ENCODE measurements at regions not wholly inside any gene's neighbourhood (a gene's known extent, or its start where the extent isn't known, plus 50 kb on each side); places are given as distances from the start of the nearest gene placed in this dataset.
"Not testable (repeated sequence)": the region's sequence is repeated elsewhere in the genome, so short reads cannot be mapped to it uniquely, and the experiment has no call there.

DNA sequence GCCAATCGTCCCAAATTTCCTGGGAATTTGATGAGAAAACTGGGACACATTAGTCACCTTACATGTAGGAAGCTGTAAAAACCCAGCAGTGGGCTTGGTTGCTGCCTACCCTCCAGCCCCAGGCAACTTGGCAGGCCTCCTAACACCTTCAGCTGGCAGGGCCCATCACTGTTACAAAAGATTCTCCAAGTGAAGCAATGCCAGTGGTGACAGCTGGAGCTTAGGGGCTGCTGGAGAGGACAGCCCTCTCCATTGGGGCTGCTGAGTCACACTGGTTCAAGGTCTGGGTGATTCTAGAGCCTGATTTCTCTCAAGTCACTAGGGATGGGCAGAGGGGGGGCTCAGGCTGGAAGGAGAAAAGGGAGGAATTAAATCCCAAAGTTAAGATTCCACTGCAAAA lies 180.6 kb downstream of the COPRS start:
- H3K9me3 ChIP-seq (ENCODE audit: control insufficient read depth, insufficient read depth, low read length), result no peaks in the 10 kb centered on the region
- H3K27me3 ChIP-seq (ENCODE audit: control insufficient read depth, insufficient read depth, low read length), result no peaks in the 10 kb centered on the region
- H3K36me3 ChIP-seq (ENCODE audit: control insufficient read depth, insufficient read depth, low read length), result no peaks in the 10 kb centered on the region
- H3K27ac ChIP-seq (ENCODE audit: low read depth, low read length), result no peak overlapping the region
- no peak overlapping the region for H3K4me3 ChIP-seq (ENCODE audit: low read depth, low read length)
- H3K4me1 ChIP-seq (ENCODE audit: control insufficient read depth, insufficient read depth, low read length), result no peaks in the 10 kb centered on the region
- no peak overlapping the region for H3K9ac ChIP-seq (ENCODE audit: low read depth, low read length)

DNA sequence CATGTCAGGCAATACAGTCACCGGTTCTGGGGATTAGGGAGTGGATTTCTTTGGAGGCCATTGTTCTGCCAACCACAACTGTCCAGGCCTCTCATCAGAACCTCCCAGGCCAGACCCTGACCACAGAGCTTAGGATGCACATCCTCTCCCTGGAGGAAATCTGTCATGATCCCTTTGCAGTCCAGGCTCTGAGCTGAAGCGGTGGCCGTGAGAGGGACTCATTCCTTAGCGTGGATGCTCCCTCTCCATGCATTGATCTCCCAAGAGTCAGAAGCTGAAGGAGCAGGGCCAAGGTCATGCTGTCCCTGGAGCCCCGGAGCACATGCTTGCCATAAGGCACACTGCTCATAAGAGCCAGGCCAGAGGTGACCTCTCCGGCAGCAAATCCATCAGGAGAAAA lies 181.4 kb downstream of the COPRS start:
- Histone ChIP-seq H3K27ac (ENCODE audit: low read depth, low read length) (no peak overlapping the region), H3K9ac (ENCODE audit: low read depth, low read length) (no peak overlapping the region), H3K36me3 (ENCODE audit: control insufficient read depth, insufficient read depth, low read length) (no peaks in the 10 kb centered on the region), H3K27me3 (ENCODE audit: control insufficient read depth, insufficient read depth, low read length) (no peaks in the 10 kb centered on the region), H3K4me3 (ENCODE audit: low read depth, low read length) (no peak overlapping the region), H3K4me1 (ENCODE audit: control insufficient read depth, insufficient read depth, low read length) (no peaks in the 10 kb centered on the region), H3K9me3 (ENCODE audit: control insufficient read depth, insufficient read depth, low read length) (no peaks in the 10 kb centered on the region)

DNA sequence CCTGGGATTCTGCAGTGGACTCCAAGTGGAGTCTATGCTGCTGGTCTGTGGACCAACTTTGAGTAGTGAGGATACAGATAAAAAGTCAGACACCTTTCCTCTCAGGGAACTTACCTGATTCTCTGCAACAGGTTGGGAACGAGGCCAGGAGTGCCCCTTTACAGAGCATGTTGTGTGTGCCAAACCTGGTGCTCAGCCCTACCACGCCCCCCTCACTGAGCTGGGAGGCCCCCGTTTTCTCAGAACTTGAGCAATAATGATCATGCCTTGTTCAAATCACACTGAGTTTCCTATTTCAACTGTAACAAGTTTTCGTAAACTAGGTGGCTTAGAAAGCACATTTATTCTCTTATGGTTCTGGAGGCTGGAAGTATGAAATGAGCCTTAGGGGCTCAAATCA lies 182.0 kb downstream of the COPRS start:
- H3K36me3 ChIP-seq (ENCODE audit: control insufficient read depth, insufficient read depth, low read length), result no peaks in the 10 kb centered on the region
- no peak overlapping the region for H3K27ac ChIP-seq (ENCODE audit: low read depth, low read length)
- no peaks in the 10 kb centered on the region for H3K27me3 ChIP-seq (ENCODE audit: control insufficient read depth, insufficient read depth, low read length)
- H3K4me3 ChIP-seq (ENCODE audit: low read depth, low read length), result no peak overlapping the region
- no peak overlapping the region for H3K9ac ChIP-seq (ENCODE audit: low read depth, low read length)
- H3K4me1 ChIP-seq (ENCODE audit: control insufficient read depth, insufficient read depth, low read length), result no peaks in the 10 kb centered on the region
- no peaks in the 10 kb centered on the region for H3K9me3 ChIP-seq (ENCODE audit: control insufficient read depth, insufficient read depth, low read length)

DNA sequence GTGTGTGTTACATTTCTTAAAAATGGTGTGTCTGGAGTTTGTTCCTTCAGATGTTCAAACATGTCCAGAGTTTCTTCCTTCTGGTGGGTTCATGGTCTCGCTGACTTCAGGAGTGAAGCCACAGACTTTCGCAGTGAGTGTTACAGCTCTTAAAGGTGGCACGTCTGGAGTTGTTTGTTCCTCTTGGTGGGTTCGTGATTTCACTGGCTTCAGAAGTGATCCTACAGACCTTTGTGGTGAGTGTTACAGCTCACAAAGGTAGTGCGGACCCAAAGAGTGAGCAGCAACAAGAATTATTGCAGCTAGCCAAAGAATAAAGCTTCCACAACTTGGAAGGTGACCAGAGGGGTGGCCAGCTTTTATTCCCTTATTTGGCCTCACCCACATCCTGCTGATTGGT lies 183.7 kb downstream of the COPRS start:
- not testable (repeated sequence) for H3K9me3 ChIP-seq (ENCODE audit: control insufficient read depth, insufficient read depth, low read length); H3K9ac ChIP-seq (ENCODE audit: low read depth, low read length); H3K4me3 ChIP-seq (ENCODE audit: low read depth, low read length); H3K36me3 ChIP-seq (ENCODE audit: control insufficient read depth, insufficient read depth, low read length); H3K27me3 ChIP-seq (ENCODE audit: control insufficient read depth, insufficient read depth, low read length); H3K4me1 ChIP-seq (ENCODE audit: control insufficient read depth, insufficient read depth, low read length); H3K27ac ChIP-seq (ENCODE audit: low read depth, low read length)

DNA sequence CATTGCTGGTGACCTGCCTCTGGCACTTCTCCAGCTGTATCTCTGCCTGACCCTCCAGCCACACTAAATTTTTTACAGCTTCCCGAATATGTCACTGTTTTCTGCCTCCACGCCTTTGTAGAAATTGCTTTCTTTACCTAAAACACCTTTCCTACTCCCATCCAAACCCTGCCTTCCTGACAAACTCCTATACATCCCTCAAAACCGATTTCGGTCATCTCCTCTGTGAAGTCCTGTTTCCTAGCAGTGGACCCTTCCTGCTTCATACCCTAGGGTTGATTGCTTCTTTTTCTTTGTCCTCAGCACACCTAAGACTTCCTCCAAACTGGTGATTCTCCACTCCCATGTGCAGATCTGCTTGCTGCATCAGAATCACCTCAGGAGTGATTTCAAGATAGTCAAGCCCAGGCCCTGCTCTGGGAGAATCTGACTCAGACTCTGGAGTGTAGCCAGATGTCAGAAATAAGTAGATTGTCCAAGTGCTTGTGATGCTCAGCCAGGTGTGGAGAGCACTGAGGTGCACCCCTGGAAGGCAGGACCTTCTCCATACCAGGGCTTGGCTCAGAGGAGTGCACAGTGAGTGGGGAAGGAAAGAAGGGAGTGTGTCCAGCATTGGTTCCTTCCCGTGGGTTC lies 184.2 kb downstream of the COPRS start:
- Histone ChIP-seq H3K4me3 (ENCODE audit: low read depth, low read length) (no peak overlapping the region), H3K9ac (ENCODE audit: low read depth, low read length) (no peak overlapping the region), H3K9me3 (ENCODE audit: control insufficient read depth, insufficient read depth, low read length) (peaks cover 5% of the 10 kb centered on the region; the same call in 1 of the 2 replicates), H3K27ac (ENCODE audit: low read depth, low read length) (no peak overlapping the region), H3K4me1 (ENCODE audit: control insufficient read depth, insufficient read depth, low read length) (no peaks in the 10 kb centered on the region), H3K36me3 (ENCODE audit: control insufficient read depth, insufficient read depth, low read length) (no peaks in the 10 kb centered on the region), H3K27me3 (ENCODE audit: control insufficient read depth, insufficient read depth, low read length) (no peaks in the 10 kb centered on the region)

DNA sequence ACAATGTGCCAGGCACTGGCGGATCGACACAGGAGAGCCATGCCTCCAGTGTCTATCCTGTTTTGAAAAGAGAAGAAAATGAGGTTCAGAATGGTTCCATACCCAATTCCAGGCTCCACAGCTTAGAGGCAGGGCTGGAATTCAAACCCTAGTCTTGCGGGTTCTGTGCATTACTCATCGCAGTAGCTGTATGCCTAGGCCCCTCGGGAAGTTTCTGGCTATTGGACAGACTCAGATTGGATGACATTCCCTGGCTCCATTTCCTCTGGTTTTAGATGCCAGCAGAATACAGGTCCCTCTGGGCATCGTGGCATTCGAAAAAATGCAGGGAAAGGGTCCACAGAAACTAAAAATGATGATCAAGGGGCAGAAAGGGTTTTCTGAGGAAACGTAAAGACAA lies 184.7 kb downstream of the COPRS start:
- H3K9me3 ChIP-seq (ENCODE audit: control insufficient read depth, insufficient read depth, low read length), result peaks cover 5% of the 10 kb centered on the region; the same call in 1 of the 2 replicates
- no peak overlapping the region for H3K27ac ChIP-seq (ENCODE audit: low read depth, low read length)
- H3K9ac ChIP-seq (ENCODE audit: low read depth, low read length), result no peak overlapping the region
- no peaks in the 10 kb centered on the region for H3K36me3 ChIP-seq (ENCODE audit: control insufficient read depth, insufficient read depth, low read length)
- H3K4me3 ChIP-seq (ENCODE audit: low read depth, low read length), result no peak overlapping the region
- H3K27me3 ChIP-seq (ENCODE audit: control insufficient read depth, insufficient read depth, low read length), result no peaks in the 10 kb centered on the region
- no peaks in the 10 kb centered on the region for H3K4me1 ChIP-seq (ENCODE audit: control insufficient read depth, insufficient read depth, low read length)

DNA sequence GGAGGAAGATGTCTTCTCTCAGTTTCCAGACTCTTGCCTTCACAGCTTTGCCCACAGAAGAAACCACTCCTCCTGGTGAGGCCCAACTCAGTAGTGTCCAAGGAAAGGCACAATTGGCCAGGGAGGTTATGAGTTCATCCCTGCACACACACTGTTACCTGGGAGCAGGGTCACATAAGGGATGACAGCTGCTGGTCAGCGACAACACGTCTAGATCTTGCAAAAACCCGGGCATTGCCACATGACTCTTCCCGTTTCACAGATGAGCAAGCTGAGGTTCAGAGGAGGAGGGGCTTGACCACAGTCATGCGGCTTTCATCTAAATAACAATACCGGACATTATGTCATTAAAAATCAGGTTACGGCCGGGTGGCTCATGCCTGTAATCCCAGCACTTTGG lies 186.0 kb downstream of the COPRS start:
- H3K9ac ChIP-seq (ENCODE audit: low read depth, low read length), result no peak overlapping the region
- H3K4me1 ChIP-seq (ENCODE audit: control insufficient read depth, insufficient read depth, low read length), result no peaks in the 10 kb centered on the region
- H3K27ac ChIP-seq (ENCODE audit: low read depth, low read length), result no peak overlapping the region
- H3K27me3 ChIP-seq (ENCODE audit: control insufficient read depth, insufficient read depth, low read length), result no peaks in the 10 kb centered on the region
- H3K9me3 ChIP-seq (ENCODE audit: control insufficient read depth, insufficient read depth, low read length), result peaks cover 5% of the 10 kb centered on the region; the same call in 1 of the 2 replicates
- no peaks in the 10 kb centered on the region for H3K36me3 ChIP-seq (ENCODE audit: control insufficient read depth, insufficient read depth, low read length)
- no peak overlapping the region for H3K4me3 ChIP-seq (ENCODE audit: low read depth, low read length)

DNA sequence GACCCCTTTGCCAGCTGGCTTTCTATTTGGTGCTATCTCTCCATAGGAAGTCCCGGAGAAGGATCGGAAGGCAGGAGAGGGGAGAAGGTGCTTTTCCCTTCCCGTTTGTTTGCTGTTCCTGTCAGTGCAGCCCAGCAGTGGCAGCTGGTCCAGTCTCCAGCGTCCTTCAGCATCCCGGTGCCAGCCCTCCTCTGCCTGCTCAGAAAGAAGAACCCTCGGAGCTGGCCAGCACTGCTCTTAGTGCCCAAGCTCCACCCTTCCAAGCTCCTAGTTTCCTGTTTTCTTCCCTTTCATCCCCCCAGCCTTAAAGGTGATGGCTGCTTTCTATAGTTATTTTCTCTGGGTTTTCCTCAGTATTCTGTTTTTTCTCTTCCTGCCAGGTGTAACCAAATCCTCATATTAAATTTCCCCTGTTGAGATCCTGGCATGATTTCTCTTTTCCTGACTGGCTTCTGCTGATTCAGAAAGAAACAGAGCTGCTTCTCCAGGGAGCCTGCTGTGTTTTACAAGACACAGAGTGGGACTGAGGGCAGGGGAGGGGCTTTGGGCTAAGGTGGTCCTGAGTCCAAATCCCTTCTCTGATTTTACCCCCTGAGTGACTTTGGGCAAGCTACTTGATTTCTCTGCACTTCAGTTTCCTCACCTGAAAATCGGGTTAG lies 186.8 kb downstream of the COPRS start:
- Histone ChIP-seq H3K9ac (ENCODE audit: low read depth, low read length) (no peak overlapping the region), H3K9me3 (ENCODE audit: control insufficient read depth, insufficient read depth, low read length) (peaks cover 5% of the 10 kb centered on the region; the same call in 1 of the 2 replicates), H3K4me1 (ENCODE audit: control insufficient read depth, insufficient read depth, low read length) (no peaks in the 10 kb centered on the region), H3K4me3 (ENCODE audit: low read depth, low read length) (no peak overlapping the region), H3K27me3 (ENCODE audit: control insufficient read depth, insufficient read depth, low read length) (no peaks in the 10 kb centered on the region), H3K36me3 (ENCODE audit: control insufficient read depth, insufficient read depth, low read length) (no peaks in the 10 kb centered on the region), H3K27ac (ENCODE audit: low read depth, low read length) (no peak overlapping the region)

DNA sequence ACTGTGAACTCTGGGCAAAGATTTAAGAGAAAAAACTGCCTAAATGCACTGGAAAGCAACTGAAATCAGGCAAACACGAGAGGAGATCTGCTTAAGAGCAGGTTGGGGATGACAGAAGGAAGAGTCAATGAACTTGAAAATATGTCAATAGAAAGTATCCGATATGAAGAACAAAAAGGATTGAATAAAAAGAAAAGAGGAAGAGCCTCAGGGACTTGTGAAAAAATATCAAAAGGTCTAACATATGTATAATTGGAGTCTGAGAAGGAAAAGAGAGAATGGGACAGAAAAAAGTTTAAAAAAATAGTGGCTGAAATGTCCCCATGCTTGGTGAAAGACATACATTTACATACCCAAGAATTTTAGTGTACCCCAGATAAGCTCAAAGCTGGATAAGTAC lies 195.5 kb downstream of the COPRS start:
- Histone ChIP-seq H3K9ac (ENCODE audit: low read depth, low read length) (no peak overlapping the region), H3K27me3 (ENCODE audit: control insufficient read depth, insufficient read depth, low read length) (no peaks in the 10 kb centered on the region), H3K27ac (ENCODE audit: low read depth, low read length) (no peak overlapping the region), H3K36me3 (ENCODE audit: control insufficient read depth, insufficient read depth, low read length) (no peaks in the 10 kb centered on the region), H3K4me3 (ENCODE audit: low read depth, low read length) (no peak overlapping the region), H3K9me3 (ENCODE audit: control insufficient read depth, insufficient read depth, low read length) (peaks cover 16% of the 10 kb centered on the region), H3K4me1 (ENCODE audit: control insufficient read depth, insufficient read depth, low read length) (no peaks in the 10 kb centered on the region)

DNA sequence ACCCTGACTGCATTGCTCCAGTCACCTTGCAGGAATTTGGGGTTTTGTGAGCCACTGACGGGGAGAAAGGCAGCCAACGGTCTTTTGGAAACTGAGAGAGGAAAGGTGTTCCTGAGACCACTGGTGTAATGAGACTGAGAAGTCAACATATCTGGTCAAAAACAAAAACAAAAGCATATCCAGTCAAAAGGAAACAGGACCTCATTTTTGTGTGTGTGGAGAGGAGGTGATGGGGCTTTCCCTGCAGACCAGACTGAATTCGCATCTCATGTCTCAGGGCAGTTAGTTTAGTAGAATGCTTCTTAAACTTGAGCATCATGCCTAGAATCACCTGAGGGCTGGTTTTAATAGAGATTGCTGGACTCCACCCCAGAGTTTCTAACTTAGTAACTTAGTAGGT lies 198.4 kb downstream of the COPRS start:
- peaks cover 16% of the 10 kb centered on the region for H3K9me3 ChIP-seq (ENCODE audit: control insufficient read depth, insufficient read depth, low read length)
- H3K27me3 ChIP-seq (ENCODE audit: control insufficient read depth, insufficient read depth, low read length), result no peaks in the 10 kb centered on the region
- no peaks in the 10 kb centered on the region for H3K4me1 ChIP-seq (ENCODE audit: control insufficient read depth, insufficient read depth, low read length)
- no peaks in the 10 kb centered on the region for H3K36me3 ChIP-seq (ENCODE audit: control insufficient read depth, insufficient read depth, low read length)
- no peak overlapping the region for H3K9ac ChIP-seq (ENCODE audit: low read depth, low read length)
- no peak overlapping the region for H3K4me3 ChIP-seq (ENCODE audit: low read depth, low read length)
- no peak overlapping the region for H3K27ac ChIP-seq (ENCODE audit: low read depth, low read length)

DNA sequence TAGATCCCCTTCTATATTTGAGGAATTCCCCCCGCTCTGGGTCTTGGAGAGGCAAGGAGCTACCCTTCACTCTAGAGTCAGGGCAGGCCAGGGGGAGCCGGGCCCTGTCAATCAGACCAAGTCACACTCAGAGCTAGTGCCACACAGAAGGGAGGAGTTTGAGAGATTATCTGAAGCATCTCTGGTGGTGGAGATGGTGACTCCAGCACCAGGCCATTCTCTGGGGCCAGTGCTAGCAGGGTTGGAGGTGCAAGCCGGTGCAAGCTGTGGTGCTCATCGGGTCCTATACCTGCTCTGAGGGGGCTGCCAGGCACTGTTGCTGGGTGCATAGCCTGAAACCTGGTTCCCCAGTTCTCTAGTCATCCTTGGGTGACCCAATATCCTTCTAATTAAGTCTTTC lies 201.2 kb downstream of the COPRS start:
- Histone ChIP-seq H3K27ac (ENCODE audit: low read depth, low read length) (no peak overlapping the region), H3K9ac (ENCODE audit: low read depth, low read length) (no peak overlapping the region), H3K4me1 (ENCODE audit: control insufficient read depth, insufficient read depth, low read length) (no peaks in the 10 kb centered on the region), H3K9me3 (ENCODE audit: control insufficient read depth, insufficient read depth, low read length) (peaks cover 7% of the 10 kb centered on the region), H3K36me3 (ENCODE audit: control insufficient read depth, insufficient read depth, low read length) (no peaks in the 10 kb centered on the region), H3K27me3 (ENCODE audit: control insufficient read depth, insufficient read depth, low read length) (no peaks in the 10 kb centered on the region), H3K4me3 (ENCODE audit: low read depth, low read length) (no peak overlapping the region)

Data from HUES48 (cell line).